CD14-positive monocyte (primary cell): ENCODE measurements at regions not wholly inside any gene's neighbourhood (a gene's known extent, or its start where the extent isn't known, plus 50 kb on each side); places are given as distances from the start of the nearest gene placed in this dataset.

Source experiments
- DNase-seq, 3 donors: peaks; one replicate each; pipeline ENCODE4 v3.0.0-alpha.2; 2011 to 2022
- H2AFZ ChIP-seq: 2 replicates; pipeline ENCODE4 v1.6.0; 2012; ENCODE audit warnings: mild to moderate bottlenecking, low read depth, low read length, inconsistent platforms; ENCODE audit not compliant: insufficient read depth, poor library complexity, severe bottlenecking
- H3K27ac ChIP-seq, 2 donors: 1 replicate in 1 of 2; 2 replicates in 1 of 2; pipeline ENCODE4 v1.5.1; 2012 to 2013; ENCODE audit warnings: low read length in 2 of 2, control low read depth in 1 of 2, inconsistent platforms in 1 of 2, low read depth in 1 of 2, mild to moderate bottlenecking in 1 of 2
- H3K27me3 ChIP-seq, 2 donors: one replicate each; pipeline versions ENCODE4 v1.6.0 to v1.6.1; 2011 to 2013; ENCODE audit warnings: low read length in 2 of 2; ENCODE audit not compliant: control insufficient read depth in 2 of 2, insufficient read depth in 2 of 2
- H3K36me3 ChIP-seq, 2 donors: replicated peaks in 1 of 2; 1 replicate in 1 of 2; 2 replicates in 1 of 2; pipeline versions ENCODE4 v1.5.1 to v1.6.1; 2012 to 2013; ENCODE audit warnings: low read length in 2 of 2, control low read depth in 1 of 2, inconsistent platforms in 1 of 2, mild to moderate bottlenecking in 1 of 2; ENCODE audit not compliant: insufficient read depth in 2 of 2, control insufficient read depth in 1 of 2
- H3K4me1 ChIP-seq, 2 donors: 1 replicate in 1 of 2; 2 replicates in 1 of 2; pipeline versions ENCODE4 v1.5.1 to v1.6.1; 2012 to 2013; ENCODE audit warnings: low read length in 2 of 2, control low read depth in 1 of 2, inconsistent platforms in 1 of 2, mild to moderate bottlenecking in 1 of 2, moderate library complexity in 1 of 2; ENCODE audit not compliant: insufficient read depth in 2 of 2, control insufficient read depth in 1 of 2
- H3K4me2 ChIP-seq: replicated peaks from 2 replicates; pipeline ENCODE3; 2012; ENCODE audit warnings: low read length, moderate library complexity, mild to moderate bottlenecking; ENCODE audit not compliant: poor library complexity, severe bottlenecking; ENCODE audit errors: extremely low read depth
- H3K4me3 ChIP-seq, 3 experiments: fragments of 200-600 bp in 1 of 3; sonication (generic) in 1 of 3; replicated peaks in 1 of 3; 1 replicate in 2 of 3; 2 replicates in 1 of 3; pipeline ENCODE4 v1.5.1; 2011 to 2013; ENCODE audit warnings: low read length in 3 of 3, mild to moderate bottlenecking in 3 of 3, control low read depth in 2 of 3, low read depth in 2 of 3, inconsistent platforms in 1 of 3, moderate library complexity in 1 of 3
- H3K79me2 ChIP-seq: 2 replicates; pipeline ENCODE4 v1.6.0; 2012; ENCODE audit warnings: mild to moderate bottlenecking, control low read depth, inconsistent platforms, low read length, moderate library complexity; ENCODE audit not compliant: insufficient read depth
- H3K9ac ChIP-seq: 2 replicates; pipeline ENCODE4 v1.6.0; 2017; ENCODE audit warnings: low read length, mild to moderate bottlenecking; ENCODE audit not compliant: insufficient read depth, poor library complexity, severe bottlenecking
- H3K9me3 ChIP-seq, 2 donors: replicated peaks in 1 of 2; 1 replicate in 1 of 2; 2 replicates in 1 of 2; pipeline versions ENCODE4 v1.5.1 to v1.6.1; 2012 to 2013; ENCODE audit warnings: low read length in 2 of 2, control low read depth in 1 of 2; ENCODE audit not compliant: control insufficient read depth in 1 of 2, insufficient read depth in 1 of 2
- H4K20me1 ChIP-seq: 2 replicates; pipeline ENCODE4 v1.6.0; 2012; ENCODE audit warnings: mild to moderate bottlenecking, low read length, control low read depth, moderate library complexity; ENCODE audit not compliant: insufficient read depth
- H3K27ac Mint-ChIP-seq, 7 donors: one replicate each; pipeline ENCODE4 v1.8.0; 2020; ENCODE audit warnings: mild to moderate bottlenecking in 7 of 7, mixed read lengths in 7 of 7, moderate library complexity in 6 of 7, inconsistent platforms in 2 of 7
- H3K27me3 Mint-ChIP-seq, 3 donors: one replicate each; pipeline ENCODE4 v1.8.0; 2021 to 2022; ENCODE audit warnings: low read depth in 3 of 3, mild to moderate bottlenecking in 3 of 3, mixed read lengths in 3 of 3, moderate library complexity in 3 of 3, inconsistent platforms in 1 of 3
- H3K36me3 Mint-ChIP-seq, 2 donors: one replicate each; pipeline ENCODE4 v1.8.0; 2020; ENCODE audit warnings: mixed read lengths in 2 of 2, inconsistent platforms in 1 of 2, mild to moderate bottlenecking in 1 of 2
- H3K4me1 Mint-ChIP-seq: one replicate; pipeline ENCODE4 v1.8.0; 2020; ENCODE audit warnings: mild to moderate bottlenecking, mixed read lengths
- H3K4me3 Mint-ChIP-seq, 2 donors: one replicate each; pipeline ENCODE4 v1.8.0; 2020; ENCODE audit warnings: mild to moderate bottlenecking in 2 of 2, mixed read lengths in 2 of 2, moderate library complexity in 1 of 2
- H3K9me3 Mint-ChIP-seq, 7 donors: one replicate each; pipeline ENCODE4 v1.8.0; 2020 to 2022; ENCODE audit warnings: mixed read lengths in 7 of 7, mild to moderate bottlenecking in 6 of 7, moderate library complexity in 6 of 7, inconsistent platforms in 2 of 7
- CTCF ChIP-seq: fragments of 200-600 bp; IDR thresholded peaks from one replicate; pipeline ENCODE4 v1.8.0; 2022; ENCODE audit warnings: antibody characterized with exemption, mild to moderate bottlenecking
- WGBS: methylation state at CpG from one replicate; pipeline ENCODE4 v1.1.5; 2013; ENCODE audit warnings: missing lambda C conversion rate; ENCODE audit not compliant: insufficient coverage; 5-methylcytosine and 5-hydroxymethylcytosine counted together
- intact Hi-C, 2 donors: fragments of 100-400 bp; cut with micrococcal nuclease; formaldehyde crosslinking; loops; one replicate each; pipeline versions ENCODE4 v1.15.0 to v1.15.1; 2023

GRCh38 chr6:4372866-4373265, 237.5 kb upstream of the ECI2 start:
- Mint-ChIP-seq H3K4me1 (peaks cover 2% of the 10 kb centered on the region), H3K36me3 (no peaks in the 10 kb centered on the region), H3K4me3 (peak overlapping the region in 1 of 2 donors; percentile 3), H3K9me3 (peaks cover 0 to 4% (median 2%) of the 10 kb centered on the region in 7 donors), H3K27me3 (peaks cover 6 to 13% (median 9%) of the 10 kb centered on the region in 3 donors), H3K27ac (no peak overlapping the region)
- Histone ChIP-seq H3K36me3 (no peaks in the 10 kb centered on the region), H3K4me2 (no peak overlapping the region), H3K9ac (no peak overlapping the region), H3K4me1 (no peaks in the 10 kb centered on the region), H3K4me3 (no peak overlapping the region), H3K79me2 (no peaks in the 10 kb centered on the region), H3K27me3 (no peaks in the 10 kb centered on the region), H2AFZ (no peak overlapping the region), H3K27ac (no peak overlapping the region), H4K20me1 (no peaks in the 10 kb centered on the region), H3K9me3 (no peaks in the 10 kb centered on the region)
- WGBS, result 100% methylated on average over 1 of the region's 2 CpGs
- TF ChIP-seq CTCF, result no peak
- intact Hi-C loops, result no loop called here
- DNase-seq, result no peak

GRCh38 chr6:4371207-4371921, 236.0 kb upstream of the ECI2 start:
- no peak overlapping the region for H3K27ac Mint-ChIP-seq
- Histone ChIP-seq H3K4me1 (no peaks in the 10 kb centered on the region), H3K79me2 (no peaks in the 10 kb centered on the region), H2AFZ (no peak overlapping the region), H3K27me3 (no peaks in the 10 kb centered on the region), H4K20me1 (no peaks in the 10 kb centered on the region), H3K36me3 (no peaks in the 10 kb centered on the region), H3K27ac (no peak overlapping the region), H3K4me3 (no peak overlapping the region), H3K9ac (no peak overlapping the region), H3K4me2 (no peak overlapping the region), H3K9me3 (no peaks in the 10 kb centered on the region)
- TF ChIP-seq CTCF, result no peak
- peaks cover 0 to 4% (median 3%) of the 10 kb centered on the region in 7 donors for H3K9me3 Mint-ChIP-seq
- H3K36me3 Mint-ChIP-seq, result no peaks in the 10 kb centered on the region
- no peak for DNase-seq
- H3K27me3 Mint-ChIP-seq, result peaks cover 6 to 12% (median 9%) of the 10 kb centered on the region in 3 donors
- intact Hi-C loops, result no loop called here
- no peak overlapping the region for H3K4me3 Mint-ChIP-seq
- 66% methylated on average over 5 of the region's 10 CpGs for WGBS
- H3K4me1 Mint-ChIP-seq, result peaks cover 2% of the 10 kb centered on the region
